Stimulated activated CD4-positive, alpha-beta T cell treated with anti-CD3 and anti-CD28 coated beads, Interleukin-2, amount 100 ng/mL, for 24 hours (primary cell): ENCODE measurements at regions not wholly inside any gene's neighbourhood (a gene's known extent, or its start where the extent isn't known, plus 50 kb on each side); places are given as distances from the start of the nearest gene placed in this dataset.
"Not testable (repeated sequence)": the region's sequence is repeated elsewhere in the genome, so short reads cannot be mapped to it uniquely, and the experiment has no call there.

Source experiments
- DNase-seq, 2 donors: peaks; one replicate each; pipeline ENCODE4 v3.0.0-alpha.2; 2020

GRCh38 chr5:124153588-124153987 lies 592.9 kb downstream of the ZNF608 start:
- DNase-seq, result no peak

GRCh38 chr5:124148574-124148973 lies 597.9 kb downstream of the ZNF608 start:
- DNase-seq, result no peak

- DNase-seq, result no peak
Observed at GRCh38 chr5:124140060-124140459, 606.4 kb downstream of the ZNF608 start.

- no peak for DNase-seq
Observed at GRCh38 chr5:124139477-124139876, 607.0 kb downstream of the ZNF608 start.

- DNase-seq, result no peak
Observed at GRCh38 chr5:124136609-124137008, 609.8 kb downstream of the ZNF608 start.

GRCh38 chr5:124134941-124135340 lies 611.5 kb downstream of the ZNF608 start:
- DNase-seq, result no peak

- DNase-seq, result no peak
Observed at GRCh38 chr5:124133406-124133805, 613.0 kb downstream of the ZNF608 start.

- DNase-seq, result no peak
Observed at GRCh38 chr5:124132843-124133242, 613.6 kb downstream of the ZNF608 start.

GRCh38 chr5:124131466-124131865 lies 615.0 kb downstream of the ZNF608 start:
- DNase-seq, result no peak

GRCh38 chr5:124130816-124131215 lies 615.6 kb downstream of the ZNF608 start:
- no peak for DNase-seq

- DNase-seq, result no peak
Observed at GRCh38 chr5:124128867-124129266, 616.9 kb downstream of the CSNK1G3 start.

GRCh38 chr5:124126504-124127217 lies 614.7 kb downstream of the CSNK1G3 start:
- no peak for DNase-seq

GRCh38 chr5:124124711-124125229 lies 612.8 kb downstream of the CSNK1G3 start:
- no peak for DNase-seq

GRCh38 chr5:124121198-124121597 lies 609.2 kb downstream of the CSNK1G3 start:
- DNase-seq, result no peak

- DNase-seq, result no peak
Observed at GRCh38 chr5:124114911-124115310, 602.9 kb downstream of the CSNK1G3 start.

- DNase-seq, result no peak
Observed at GRCh38 chr5:124111886-124112285, 599.9 kb downstream of the CSNK1G3 start.

- DNase-seq, result no peak
Observed at GRCh38 chr5:124110942-124111341, 599.0 kb downstream of the CSNK1G3 start.

GRCh38 chr5:124105326-124105725 lies 593.3 kb downstream of the CSNK1G3 start:
- DNase-seq, result no peak

GRCh38 chr5:124104821-124105220 lies 592.8 kb downstream of the CSNK1G3 start:
- DNase-seq, result no peak

GRCh38 chr5:124104344-124104743 lies 592.4 kb downstream of the CSNK1G3 start:
- DNase-seq, result no peak

- no peak for DNase-seq
Observed at GRCh38 chr5:124103671-124104070, 591.7 kb downstream of the CSNK1G3 start.

GRCh38 chr5:124103056-124103455 lies 591.1 kb downstream of the CSNK1G3 start:
- not testable (repeated sequence) for DNase-seq

- no peak for DNase-seq
Observed at GRCh38 chr5:124102486-124102885, 590.5 kb downstream of the CSNK1G3 start.

- no peak for DNase-seq
Observed at GRCh38 chr5:124093658-124094057, 581.7 kb downstream of the CSNK1G3 start.

- DNase-seq, result no peak
Observed at GRCh38 chr5:124090115-124090514, 578.1 kb downstream of the CSNK1G3 start.
